Esophagus squamous epithelium (tissue), 5 donors: ENCODE measurements at regions not wholly inside any gene's neighbourhood (a gene's known extent, or its start where the extent isn't known, plus 50 kb on each side); places are given as distances from the start of the nearest gene placed in this dataset.

Experiments
- DNase-seq: peaks from one replicate; lab custom pipeline; 2025; lab: John Stamatoyannopoulos, UW
- H3K27ac ChIP-seq, 4 donors: fragments of 200-600 bp; sonication (generic); one replicate each; pipeline ENCODE4 v1.5.1; 2016 to 2019; ENCODE audit warnings: mild to moderate bottlenecking in 1 of 4
- H3K27me3 ChIP-seq, 4 donors: fragments of 200-600 bp; sonication (generic); 1 replicate in 3 of 4; 2 replicates in 1 of 4; pipeline versions ENCODE4 v1.5.1 to v1.6.0; 2017 to 2021; ENCODE audit warnings: antibody characterized with exemption in 1 of 4
- H3K36me3 ChIP-seq, 3 donors: fragments of 200-600 bp; sonication (generic); one replicate each; pipeline ENCODE4 v1.5.1; 2016 to 2019
- H3K4me1 ChIP-seq, 3 donors: fragments of 200-600 bp; sonication (generic); one replicate each; pipeline ENCODE4 v1.5.1; 2017 to 2019
- H3K4me3 ChIP-seq, 4 donors: fragments of 200-600 bp; sonication (generic); 1 replicate in 3 of 4; 2 replicates in 1 of 4; pipeline ENCODE4 v1.5.1; 2016 to 2019; ENCODE audit warnings: mild to moderate bottlenecking in 2 of 4, moderate library complexity in 1 of 4
- H3K9me3 ChIP-seq, 3 donors: fragments of 200-600 bp; sonication (generic); one replicate each; pipeline ENCODE4 v1.5.1; 2016 to 2019
- POLR2A ChIP-seq, 4 donors: fragments of 450-650 bp; IDR thresholded peaks; one replicate each; pipeline ENCODE4 v1.6.1; 2017; ENCODE audit warnings: antibody characterized with exemption in 4 of 4, mild to moderate bottlenecking in 4 of 4, moderate library complexity in 3 of 4
- WGBS, 2 donors: methylation state at CpG; one replicate each; pipeline ENCODE4 v1.1.5; 2018; 5-methylcytosine and 5-hydroxymethylcytosine counted together
- intact Hi-C: fragments of 100-400 bp; cut with DNase I; formaldehyde crosslinking; loops from one replicate; pipeline ENCODE4 v1.15.0; 2022
- TF ChIP-seq, protein P1 (sequence below), 6 experiments: fragments of 450-650 bp in 4 of 6; fragments of 200-600 bp in 2 of 6; sonication (generic) in 2 of 6; IDR thresholded peaks; one replicate each; pipeline ENCODE4 v1.5.1; 2016 to 2019; ENCODE audit warnings: antibody characterized with exemption in 6 of 6, mild to moderate bottlenecking in 4 of 6, moderate library complexity in 4 of 6
- donor health status: DM: yes; HTN: yes; CAD: no.

DNA sequence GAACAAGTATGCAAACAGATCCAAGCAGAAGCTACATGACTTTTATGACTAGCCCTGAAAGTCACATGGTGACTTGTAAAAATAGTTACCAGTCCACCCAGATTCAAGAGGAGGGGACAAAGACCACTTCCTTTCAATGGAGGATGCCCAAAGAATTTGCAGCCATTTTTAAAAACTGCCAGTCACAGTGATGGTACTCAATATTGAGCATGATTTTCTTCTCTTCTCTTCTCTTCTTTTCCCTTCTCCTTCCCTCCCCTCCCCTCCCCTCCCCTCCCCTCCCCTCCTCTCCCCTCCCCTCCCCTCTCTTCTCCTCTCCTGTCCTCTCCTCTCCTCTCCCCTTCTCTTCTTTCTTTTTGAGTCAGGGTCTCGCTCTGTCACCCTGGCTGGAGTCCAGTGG is 286.9 kb downstream of the PARP8 start:
- H3K4me3 ChIP-seq, result no peak overlapping the region
- H3K27ac ChIP-seq, result no peak overlapping the region
- 71% methylated on average over 1 of the region's 1 CpG; no CpG with 5 or more reads in 1 of the 2 donors for WGBS, 2 donors
- H3K27me3 ChIP-seq, result peaks cover 0 to 14% (median 0%) of the 10 kb centered on the region in 4 donors
- no peaks in the 10 kb centered on the region for H3K36me3 ChIP-seq
- H3K9me3 ChIP-seq, result no peaks in the 10 kb centered on the region
- intact Hi-C loops, result no loop called here
- no peak for DNase-seq
- no peaks in the 10 kb centered on the region for H3K4me1 ChIP-seq
- no peak for TF ChIP-seq POLR2A (IDR thresholded peaks at IDR 0.05)
- TF ChIP-seq, protein P1, sequence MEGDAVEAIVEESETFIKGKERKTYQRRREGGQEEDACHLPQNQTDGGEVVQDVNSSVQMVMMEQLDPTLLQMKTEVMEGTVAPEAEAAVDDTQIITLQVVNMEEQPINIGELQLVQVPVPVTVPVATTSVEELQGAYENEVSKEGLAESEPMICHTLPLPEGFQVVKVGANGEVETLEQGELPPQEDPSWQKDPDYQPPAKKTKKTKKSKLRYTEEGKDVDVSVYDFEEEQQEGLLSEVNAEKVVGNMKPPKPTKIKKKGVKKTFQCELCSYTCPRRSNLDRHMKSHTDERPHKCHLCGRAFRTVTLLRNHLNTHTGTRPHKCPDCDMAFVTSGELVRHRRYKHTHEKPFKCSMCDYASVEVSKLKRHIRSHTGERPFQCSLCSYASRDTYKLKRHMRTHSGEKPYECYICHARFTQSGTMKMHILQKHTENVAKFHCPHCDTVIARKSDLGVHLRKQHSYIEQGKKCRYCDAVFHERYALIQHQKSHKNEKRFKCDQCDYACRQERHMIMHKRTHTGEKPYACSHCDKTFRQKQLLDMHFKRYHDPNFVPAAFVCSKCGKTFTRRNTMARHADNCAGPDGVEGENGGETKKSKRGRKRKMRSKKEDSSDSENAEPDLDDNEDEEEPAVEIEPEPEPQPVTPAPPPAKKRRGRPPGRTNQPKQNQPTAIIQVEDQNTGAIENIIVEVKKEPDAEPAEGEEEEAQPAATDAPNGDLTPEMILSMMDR (IDR thresholded peaks at IDR 0.05), result no peak

DNA sequence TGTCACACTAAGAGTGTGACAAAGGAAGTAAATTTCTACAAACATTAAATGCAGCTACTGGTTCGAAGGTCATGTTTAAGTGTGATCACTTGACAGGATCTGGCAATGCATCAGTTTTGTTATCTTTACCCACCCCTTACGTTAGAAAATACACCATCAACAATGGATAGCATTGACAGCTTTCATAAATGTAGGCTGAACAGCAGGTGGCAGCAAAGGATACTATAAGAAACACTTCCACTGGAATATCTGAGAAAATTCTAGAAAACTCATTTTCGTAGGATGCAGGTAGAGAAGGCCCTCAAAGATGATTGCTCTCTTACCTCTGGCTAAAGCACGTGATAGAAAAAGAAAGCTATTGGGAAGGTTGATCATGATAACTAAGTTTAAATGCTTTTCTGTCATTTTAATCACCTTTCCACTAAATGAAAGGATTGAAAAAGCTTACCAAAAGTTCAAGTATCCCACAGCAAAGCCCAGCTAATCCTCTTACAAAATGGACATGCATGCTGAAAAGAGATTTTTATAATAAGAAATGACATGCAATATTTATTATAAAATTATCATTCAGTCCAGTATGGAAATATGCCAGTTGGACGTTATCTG is 292.5 kb downstream of the PARP8 start:
- Histone ChIP-seq H3K4me3 (no peak overlapping the region), H3K4me1 (peaks cover 11 to 13% (median 11%) of the 10 kb centered on the region in 3 donors), H3K27ac (no peak overlapping the region), H3K27me3 (peaks cover 0 to 55% (median 5%) of the 10 kb centered on the region in 4 donors), H3K9me3 (no peaks in the 10 kb centered on the region), H3K36me3 (no peaks in the 10 kb centered on the region)
- intact Hi-C loops, result no loop called here
- no peak for TF ChIP-seq POLR2A (IDR thresholded peaks at IDR 0.05)
- TF ChIP-seq, protein P1 (IDR thresholded peaks at IDR 0.05), result peak; percentile 18 to 49 (median 34)
- 14 to 15% methylated on average over 5 of the region's 5 CpGs for WGBS, 2 donors
- no peak for DNase-seq

DNA sequence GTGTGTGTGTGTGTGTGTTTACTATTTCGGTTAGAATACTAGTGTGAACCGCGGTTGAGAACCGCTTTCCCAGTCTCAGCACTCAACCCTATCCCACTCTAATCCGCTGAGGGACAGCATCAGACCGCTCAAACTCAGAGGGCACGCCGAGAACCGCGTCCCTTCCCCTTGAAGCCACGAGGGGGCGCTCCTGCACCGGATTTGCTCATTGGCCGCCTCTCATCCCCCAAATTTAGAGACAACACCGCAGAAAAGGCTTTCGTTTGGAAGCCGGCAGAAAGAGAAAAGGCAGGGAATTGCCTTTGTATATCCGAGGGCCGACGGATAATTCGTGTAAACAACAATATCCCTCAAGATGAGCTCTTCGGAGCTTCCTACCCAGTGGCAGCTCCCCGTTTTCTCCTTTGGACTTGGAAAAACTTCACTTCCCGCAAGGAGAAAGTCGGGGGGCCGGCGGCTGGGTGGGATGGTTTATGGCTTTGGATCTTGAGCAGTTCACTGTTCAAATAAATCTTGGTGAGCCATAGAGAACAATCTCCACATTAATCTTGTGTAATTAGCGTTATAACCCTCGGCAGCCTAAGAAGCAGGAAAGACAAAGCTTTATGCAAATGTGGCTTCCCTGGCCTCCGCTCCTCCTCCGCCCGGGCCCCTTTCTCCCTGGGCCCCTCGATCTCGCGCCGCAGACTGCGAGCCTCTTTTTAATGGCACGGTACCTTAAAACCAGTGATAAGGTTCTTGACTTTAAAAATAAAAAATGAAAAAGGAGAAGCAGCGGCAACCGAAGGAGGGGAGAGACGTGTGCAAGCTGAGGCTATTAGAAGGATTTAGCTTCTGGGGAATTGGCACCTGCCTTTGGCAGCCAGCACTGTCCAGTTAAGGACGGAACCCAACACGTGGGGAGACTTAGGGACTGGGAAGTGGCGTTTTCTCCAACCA is 296.8 kb downstream of the PARP8 start:
- peak overlapping the region; percentile 11 to 65 (median 42) for H3K4me3 ChIP-seq
- peaks cover 16 to 44% (median 26%) of the 10 kb centered on the region in 3 donors for H3K4me1 ChIP-seq
- 2 to 3% methylated on average over 35 of the region's 44 CpGs for WGBS, 2 donors
- no peaks in the 10 kb centered on the region for H3K9me3 ChIP-seq
- H3K36me3 ChIP-seq, result no peaks in the 10 kb centered on the region
- H3K27me3 ChIP-seq, result peaks cover 0 to 83% (median 33%) of the 10 kb centered on the region in 4 donors
- DNase-seq, result no peak
- H3K27ac ChIP-seq, result no peak overlapping the region
- intact Hi-C loops, result loop anchor here (5.0 to 10.0 kb wide), 2 partner anchors 1044 to 1692 kb away; no protein-coding TSS in a partner anchor
- no peak for TF ChIP-seq POLR2A (IDR thresholded peaks at IDR 0.05)
- TF ChIP-seq, protein P1 (IDR thresholded peaks at IDR 0.05), result peak; percentile 72 to 93 (median 82)

DNA sequence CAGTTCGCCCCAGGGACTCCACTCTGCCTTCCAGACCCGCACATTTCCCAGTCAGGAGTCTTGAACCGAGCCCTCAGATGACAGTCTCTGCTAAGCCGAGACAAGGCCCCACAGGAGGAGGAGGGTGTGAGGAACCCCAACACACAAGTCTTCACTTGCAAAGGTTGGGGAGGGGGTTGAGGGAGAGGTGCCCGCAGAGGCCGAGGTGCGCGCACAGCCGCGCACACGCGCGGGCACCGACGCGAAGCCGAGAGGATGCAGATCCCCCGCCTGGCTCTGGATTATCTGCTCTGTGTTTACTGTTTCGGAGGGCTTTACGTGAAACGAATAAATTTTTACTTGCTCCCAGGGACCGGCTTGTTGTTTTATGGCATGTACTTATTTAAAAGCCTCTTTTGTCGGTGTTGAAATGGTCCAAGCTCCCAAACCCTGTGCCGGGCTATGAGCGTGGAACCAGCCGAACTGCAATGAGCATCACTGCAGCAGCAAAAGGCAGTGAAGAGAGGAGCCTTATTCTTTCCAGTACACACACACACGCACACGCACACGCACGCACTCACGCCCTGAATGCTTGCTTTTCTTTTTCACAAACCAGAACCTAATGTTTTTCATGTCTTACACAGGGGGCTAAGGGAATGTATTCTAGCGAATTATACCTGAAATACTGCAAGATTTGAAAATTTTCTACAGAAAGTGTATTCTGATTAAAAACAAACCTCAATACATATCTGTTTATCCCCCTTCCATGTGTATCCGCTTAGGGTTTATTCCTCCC is 297.7 kb downstream of the PARP8 start:
- peaks cover 23 to 53% (median 36%) of the 10 kb centered on the region in 3 donors for H3K4me1 ChIP-seq
- 8 to 10% methylated on average over 11 to 21 of the region's 33 CpGs for WGBS, 2 donors
- peaks cover 0 to 93% (median 40%) of the 10 kb centered on the region in 4 donors for H3K27me3 ChIP-seq
- no peaks in the 10 kb centered on the region for H3K9me3 ChIP-seq
- intact Hi-C loops, result loop anchor here (5.0 to 10.0 kb wide), 2 partner anchors 1043 to 1691 kb away; no protein-coding TSS in a partner anchor
- no peak for TF ChIP-seq POLR2A (IDR thresholded peaks at IDR 0.05)
- TF ChIP-seq, protein P1 (IDR thresholded peaks at IDR 0.05), result no peak
- no peaks in the 10 kb centered on the region for H3K36me3 ChIP-seq
- no peak for DNase-seq
- peak overlapping the region in 3 of 4 donors; percentile 42 to 65 (median 43) for H3K4me3 ChIP-seq
- H3K27ac ChIP-seq, result no peak overlapping the region
